ENCODE measurements at regions not wholly inside any gene's neighbourhood (a gene's known extent, or its start where the extent isn't known, plus 50 kb on each side); places are given as distances from the start of the nearest gene placed in this dataset.
"Not testable (repeated sequence)": the region's sequence is repeated elsewhere in the genome, so short reads cannot be mapped to it uniquely, and the experiment has no call there.

GRCh38 chr2:111623380-111623779, 260.6 kb downstream of the ANAPC1 start:
- DNase-seq (ENCODE audit: low read depth in 6 of 9, low spot score in 9 of 9), result no peak
- no peaks in the 10 kb centered on the region for H3K27me3 ChIP-seq (ENCODE audit: control insufficient read depth in 2 of 2, insufficient read depth in 1 of 2, low read length in 1 of 2)
- WGBS, result 99% methylated on average over 3 of the region's 3 CpGs
- peaks cover 0 to 5% of the 10 kb centered on the region in 2 donors for H3K4me1 ChIP-seq (ENCODE audit: control insufficient read depth in 2 of 2, insufficient read depth in 2 of 2, low read length in 2 of 2)
- peaks cover 0 to 5% of the 10 kb centered on the region in 2 donors for H3K9me3 ChIP-seq (ENCODE audit: control insufficient read depth in 2 of 2, insufficient read depth in 1 of 2, low read length in 1 of 2)
- no peak overlapping the region for H3K27ac ChIP-seq (ENCODE audit: low read depth in 1 of 2, low read length in 1 of 2)
- no peaks in the 10 kb centered on the region for H3K36me3 ChIP-seq (ENCODE audit: control insufficient read depth in 2 of 2, insufficient read depth in 2 of 2, low read length in 1 of 2)
- no peak overlapping the region for H3K4me3 ChIP-seq (ENCODE audit: low read length in 2 of 2)

- no peak overlapping the region for H3K27ac ChIP-seq (ENCODE audit: low read depth in 1 of 2, low read length in 1 of 2)
Observed at GRCh38 chr2:111624411-111625156, 259.4 kb downstream of the ANAPC1 start.

GRCh38 chr2:111625157-111625537, 258.8 kb downstream of the ANAPC1 start:
- H3K36me3 ChIP-seq (ENCODE audit: control insufficient read depth in 2 of 2, insufficient read depth in 2 of 2, low read length in 1 of 2); H3K27ac ChIP-seq (ENCODE audit: low read depth in 1 of 2, low read length in 1 of 2); H3K4me1 ChIP-seq (ENCODE audit: control insufficient read depth in 2 of 2, insufficient read depth in 2 of 2, low read length in 2 of 2); DNase-seq (ENCODE audit: low read depth in 6 of 9, low spot score in 9 of 9); H3K27me3 ChIP-seq (ENCODE audit: control insufficient read depth in 2 of 2, insufficient read depth in 1 of 2, low read length in 1 of 2); H3K4me3 ChIP-seq (ENCODE audit: low read length in 2 of 2); H3K9me3 ChIP-seq (ENCODE audit: control insufficient read depth in 2 of 2, insufficient read depth in 1 of 2, low read length in 1 of 2): not testable (repeated sequence)
- 85% methylated on average over 12 of the region's 12 CpGs for WGBS

More at GRCh38 chr2:111624411-111625156, 259.4 kb downstream of the ANAPC1 start:
- DNase-seq (ENCODE audit: low read depth in 6 of 9, low spot score in 9 of 9), result peak in 1 of 9 donors; percentile 42
- no peaks in the 10 kb centered on the region for H3K4me1 ChIP-seq (ENCODE audit: control insufficient read depth in 2 of 2, insufficient read depth in 2 of 2, low read length in 2 of 2)
- peaks cover 0 to 7% of the 10 kb centered on the region in 2 donors for H3K9me3 ChIP-seq (ENCODE audit: control insufficient read depth in 2 of 2, insufficient read depth in 1 of 2, low read length in 1 of 2)
- WGBS, result 56% methylated on average over 3 of the region's 3 CpGs
- no peaks in the 10 kb centered on the region for H3K36me3 ChIP-seq (ENCODE audit: control insufficient read depth in 2 of 2, insufficient read depth in 2 of 2, low read length in 1 of 2)
- no peaks in the 10 kb centered on the region for H3K27me3 ChIP-seq (ENCODE audit: control insufficient read depth in 2 of 2, insufficient read depth in 1 of 2, low read length in 1 of 2)
- no peak overlapping the region for H3K4me3 ChIP-seq (ENCODE audit: low read length in 2 of 2)

- Histone ChIP-seq H3K36me3 (ENCODE audit: control insufficient read depth in 2 of 2, insufficient read depth in 2 of 2, low read length in 1 of 2) (no peaks in the 10 kb centered on the region), H3K4me1 (ENCODE audit: control insufficient read depth in 2 of 2, insufficient read depth in 2 of 2, low read length in 2 of 2) (no peaks in the 10 kb centered on the region), H3K9me3 (ENCODE audit: control insufficient read depth in 2 of 2, insufficient read depth in 1 of 2, low read length in 1 of 2) (peaks cover 0 to 19% of the 10 kb centered on the region in 2 donors), H3K27ac (ENCODE audit: low read depth in 1 of 2, low read length in 1 of 2) (no peak overlapping the region), H3K4me3 (ENCODE audit: low read length in 2 of 2) (no peak overlapping the region), H3K27me3 (ENCODE audit: control insufficient read depth in 2 of 2, insufficient read depth in 1 of 2, low read length in 1 of 2) (no peaks in the 10 kb centered on the region)
- no peak for DNase-seq (ENCODE audit: low read depth in 6 of 9, low spot score in 9 of 9)
- WGBS, result 97% methylated on average over 2 of the region's 2 CpGs
Observed at GRCh38 chr2:111626037-111626864, 257.7 kb downstream of the ANAPC1 start.

DNA sequence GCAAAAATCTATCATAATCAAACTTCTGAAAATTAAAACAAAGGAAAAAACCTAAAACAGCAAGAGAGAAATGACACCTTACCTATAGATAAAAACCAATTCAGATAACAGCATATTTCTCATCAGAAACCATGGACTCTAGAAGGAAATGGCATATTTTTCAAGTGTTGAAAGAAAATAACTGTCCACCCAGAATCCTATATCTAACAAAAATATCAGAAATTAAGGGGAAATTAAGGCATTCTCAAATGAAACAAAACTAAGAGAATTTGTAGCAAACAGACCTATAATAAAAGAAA, 257.2 kb downstream of the ANAPC1 start:
- Histone ChIP-seq H3K27ac (ENCODE audit: low read depth in 1 of 2, low read length in 1 of 2) (no peak overlapping the region), H3K36me3 (ENCODE audit: control insufficient read depth in 2 of 2, insufficient read depth in 2 of 2, low read length in 1 of 2) (no peaks in the 10 kb centered on the region), H3K4me1 (ENCODE audit: control insufficient read depth in 2 of 2, insufficient read depth in 2 of 2, low read length in 2 of 2) (no peaks in the 10 kb centered on the region), H3K27me3 (ENCODE audit: control insufficient read depth in 2 of 2, insufficient read depth in 1 of 2, low read length in 1 of 2) (no peaks in the 10 kb centered on the region), H3K4me3 (ENCODE audit: low read length in 2 of 2) (no peak overlapping the region), H3K9me3 (ENCODE audit: control insufficient read depth in 2 of 2, insufficient read depth in 1 of 2, low read length in 1 of 2) (peaks cover 0 to 19% of the 10 kb centered on the region in 2 donors)
- DNase-seq (ENCODE audit: low read depth in 6 of 9, low spot score in 9 of 9), result no peak

DNA sequence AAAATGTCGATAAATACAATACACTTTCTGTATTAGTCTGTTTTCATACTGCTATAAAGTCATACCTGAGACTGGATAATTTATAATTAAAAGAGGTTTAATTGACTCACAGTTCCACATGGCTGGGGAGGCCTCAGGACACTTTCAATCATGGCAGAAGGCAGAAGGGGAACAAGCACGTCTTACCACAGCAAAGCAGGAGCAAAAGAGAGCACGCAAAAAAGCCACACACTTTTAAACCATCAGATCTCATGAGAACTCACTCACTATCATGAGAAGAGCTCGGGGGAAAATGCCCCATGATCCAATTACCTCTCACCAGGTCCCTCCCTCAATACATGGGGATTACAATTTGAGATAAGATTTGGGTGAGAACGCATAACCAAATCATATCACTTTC, 256.7 kb downstream of the ANAPC1 start:
- WGBS, result 91% methylated on average over 5 of the region's 5 CpGs
- H3K27ac ChIP-seq (ENCODE audit: low read depth in 1 of 2, low read length in 1 of 2), result no peak overlapping the region
- DNase-seq (ENCODE audit: low read depth in 6 of 9, low spot score in 9 of 9), result no peak

DNA sequence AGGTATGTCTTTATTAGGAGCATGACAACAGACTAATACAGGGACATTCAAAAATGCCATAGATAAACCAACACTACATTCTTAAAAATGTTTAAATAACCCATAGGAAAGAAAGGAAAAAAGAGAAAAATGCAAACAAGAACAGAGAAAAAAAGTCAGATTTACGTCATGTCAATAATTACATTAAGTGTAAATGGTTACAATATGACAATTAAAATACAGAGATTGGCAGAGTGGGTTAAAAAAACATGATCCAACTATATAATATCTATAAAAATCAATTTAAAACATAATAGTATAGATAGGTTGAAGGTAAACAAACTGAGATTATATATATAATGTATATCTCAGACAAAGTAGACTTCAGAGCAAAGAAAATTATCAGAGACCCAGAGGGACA, 255.8 kb downstream of the ANAPC1 start:
- 97% methylated on average over 1 of the region's 1 CpG for WGBS
- H3K27ac ChIP-seq (ENCODE audit: low read depth in 1 of 2, low read length in 1 of 2), result no peak overlapping the region

More for the DNA sequence above, 256.7 kb downstream of the ANAPC1 start:
- H3K27me3 ChIP-seq (ENCODE audit: control insufficient read depth in 2 of 2, insufficient read depth in 1 of 2, low read length in 1 of 2), result no peaks in the 10 kb centered on the region
- H3K9me3 ChIP-seq (ENCODE audit: control insufficient read depth in 2 of 2, insufficient read depth in 1 of 2, low read length in 1 of 2), result peaks cover 0 to 19% of the 10 kb centered on the region in 2 donors
- peaks cover 2 to 3% of the 10 kb centered on the region in 2 donors for H3K4me1 ChIP-seq (ENCODE audit: control insufficient read depth in 2 of 2, insufficient read depth in 2 of 2, low read length in 2 of 2)
- no peak overlapping the region for H3K4me3 ChIP-seq (ENCODE audit: low read length in 2 of 2)
- no peaks in the 10 kb centered on the region for H3K36me3 ChIP-seq (ENCODE audit: control insufficient read depth in 2 of 2, insufficient read depth in 2 of 2, low read length in 1 of 2)

DNA sequence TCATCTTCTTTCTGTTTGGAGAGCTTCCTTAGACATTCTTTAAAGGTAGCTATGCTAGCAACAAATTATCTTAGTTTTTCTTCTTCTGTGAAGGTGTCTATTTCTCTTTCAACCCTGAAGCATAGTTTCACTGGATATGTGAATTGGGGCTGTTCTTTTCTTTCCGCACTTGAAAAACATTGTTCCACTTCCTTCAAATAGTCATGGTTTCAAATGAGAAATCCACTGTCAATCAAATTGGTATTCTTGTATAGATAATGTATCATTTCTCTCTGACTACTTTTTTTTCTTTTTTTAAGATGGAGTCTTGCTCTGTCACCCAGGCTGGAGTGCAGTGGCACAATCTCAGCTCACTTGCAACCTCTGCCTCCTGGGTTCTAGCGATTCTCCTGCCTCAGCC, 254.0 kb downstream of the ANAPC1 start:
- Histone ChIP-seq H3K4me1 (ENCODE audit: control insufficient read depth in 2 of 2, insufficient read depth in 2 of 2, low read length in 2 of 2) (peaks cover 14 to 25% of the 10 kb centered on the region in 2 donors), H3K36me3 (ENCODE audit: control insufficient read depth in 2 of 2, insufficient read depth in 2 of 2, low read length in 1 of 2) (no peaks in the 10 kb centered on the region), H3K27me3 (ENCODE audit: control insufficient read depth in 2 of 2, insufficient read depth in 1 of 2, low read length in 1 of 2) (no peaks in the 10 kb centered on the region), H3K27ac (ENCODE audit: low read depth in 1 of 2, low read length in 1 of 2) (no peak overlapping the region), H3K4me3 (ENCODE audit: low read length in 2 of 2) (no peak overlapping the region), H3K9me3 (ENCODE audit: control insufficient read depth in 2 of 2, insufficient read depth in 1 of 2, low read length in 1 of 2) (peaks cover 0 to 19% of the 10 kb centered on the region in 2 donors)
- DNase-seq (ENCODE audit: low read depth in 6 of 9, low spot score in 9 of 9), result no peak
- over 99% methylated on average over 2 of the region's 2 CpGs for WGBS

More for the DNA sequence above, 255.8 kb downstream of the ANAPC1 start:
- no peaks in the 10 kb centered on the region for H3K27me3 ChIP-seq (ENCODE audit: control insufficient read depth in 2 of 2, insufficient read depth in 1 of 2, low read length in 1 of 2)
- peaks cover 0 to 19% of the 10 kb centered on the region in 2 donors for H3K9me3 ChIP-seq (ENCODE audit: control insufficient read depth in 2 of 2, insufficient read depth in 1 of 2, low read length in 1 of 2)
- H3K36me3 ChIP-seq (ENCODE audit: control insufficient read depth in 2 of 2, insufficient read depth in 2 of 2, low read length in 1 of 2), result no peaks in the 10 kb centered on the region
- H3K4me1 ChIP-seq (ENCODE audit: control insufficient read depth in 2 of 2, insufficient read depth in 2 of 2, low read length in 2 of 2), result peaks cover 9 to 12% of the 10 kb centered on the region in 2 donors
- no peak overlapping the region for H3K4me3 ChIP-seq (ENCODE audit: low read length in 2 of 2)
- DNase-seq (ENCODE audit: low read depth in 6 of 9, low spot score in 9 of 9), result no peak

DNA sequence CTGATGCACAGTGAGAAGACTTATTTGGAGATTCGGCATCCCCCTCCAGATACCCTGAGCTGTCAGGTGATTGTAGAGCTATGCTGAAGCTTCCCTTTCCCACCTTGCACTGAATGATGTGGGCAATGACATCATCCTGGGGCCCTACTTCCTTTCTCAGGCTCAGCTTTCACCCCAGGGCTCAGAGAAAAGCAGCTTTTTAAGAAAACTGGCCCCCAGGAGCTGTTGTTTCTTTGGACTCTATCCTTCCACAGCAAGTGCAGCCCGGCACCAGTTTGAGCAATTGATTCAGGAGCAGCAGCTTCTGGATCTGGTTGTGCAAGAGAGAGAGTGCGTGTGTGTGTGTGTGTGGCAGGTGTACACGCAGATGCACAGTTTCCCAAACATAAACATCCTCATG, 251.3 kb downstream of the ANAPC1 start:
- peak; percentile 53 to 92 (median 72) for DNase-seq (ENCODE audit: low read depth in 6 of 9, low spot score in 9 of 9)
- H3K4me1 ChIP-seq (ENCODE audit: control insufficient read depth in 2 of 2, insufficient read depth in 2 of 2, low read length in 2 of 2), result peaks cover 14 to 25% of the 10 kb centered on the region in 2 donors
- peaks cover 0 to 16% of the 10 kb centered on the region in 2 donors for H3K9me3 ChIP-seq (ENCODE audit: control insufficient read depth in 2 of 2, insufficient read depth in 1 of 2, low read length in 1 of 2)
- H3K27ac ChIP-seq (ENCODE audit: low read depth in 1 of 2, low read length in 1 of 2), result peak overlapping the region in 1 of 2 donors; percentile 80
- H3K36me3 ChIP-seq (ENCODE audit: control insufficient read depth in 2 of 2, insufficient read depth in 2 of 2, low read length in 1 of 2), result no peaks in the 10 kb centered on the region
- WGBS, result 47% methylated on average over 4 of the region's 4 CpGs
- no peaks in the 10 kb centered on the region for H3K27me3 ChIP-seq (ENCODE audit: control insufficient read depth in 2 of 2, insufficient read depth in 1 of 2, low read length in 1 of 2)
- H3K4me3 ChIP-seq (ENCODE audit: low read length in 2 of 2), result no peak overlapping the region

Data from thymus (tissue), 11 donors.